ENCODE measurements at regions not wholly inside any gene's neighbourhood (a gene's known extent, or its start where the extent isn't known, plus 50 kb on each side); places are given as distances from the start of the nearest gene placed in this dataset.
A peak's percentile ranks its signal among the peaks of the same experiment; 100 is the strongest.

DNA sequence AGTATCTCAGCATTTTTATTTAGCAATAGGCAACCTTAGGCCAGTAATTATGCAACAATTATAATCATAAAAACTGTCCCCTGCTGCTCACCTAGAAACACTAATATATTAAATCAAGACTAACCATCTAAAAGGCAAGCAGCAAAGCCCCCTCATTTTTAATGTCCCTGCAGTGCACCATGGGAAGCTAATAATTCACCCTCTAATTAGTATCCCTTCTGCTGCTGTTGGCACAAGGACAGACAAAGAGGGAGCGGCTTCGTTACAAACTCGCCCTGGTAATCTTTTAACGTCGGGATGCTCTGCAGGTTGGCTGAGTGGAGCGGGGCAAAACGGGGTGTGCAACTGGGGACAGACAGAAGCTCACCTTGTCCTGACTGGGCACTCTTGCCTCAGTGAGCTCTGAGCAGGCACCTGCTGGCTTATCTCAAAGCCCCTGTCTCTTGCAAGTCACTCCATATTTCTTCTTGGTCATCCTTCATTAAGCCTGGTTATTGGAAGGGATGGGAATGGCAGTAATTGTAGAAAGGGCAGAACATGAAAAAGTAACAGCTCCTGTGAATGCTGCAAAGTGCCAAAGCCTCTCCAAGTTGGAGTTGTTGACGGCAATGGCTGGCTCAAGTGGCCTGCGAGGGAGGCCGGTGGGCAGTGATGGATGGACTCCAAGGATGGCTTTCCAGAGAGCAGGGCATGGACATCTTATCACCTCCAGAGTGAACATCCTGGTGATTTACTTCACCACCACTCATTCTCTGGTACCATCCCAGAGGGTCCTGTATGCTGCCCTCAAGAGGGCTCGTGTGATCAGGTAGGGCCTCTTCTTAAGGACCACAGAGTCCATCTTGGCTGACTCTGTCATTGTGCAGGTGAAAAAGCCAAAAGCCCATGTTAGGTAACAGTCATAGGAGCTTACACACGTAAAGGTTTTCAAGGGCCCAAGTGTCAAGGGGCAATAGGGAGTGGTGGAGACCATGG is 219.6 kb upstream of the N4BP1 start:
- ATAC-seq = no peak
- intact Hi-C loops (cut with micrococcal nuclease) = no loop called here

DNA sequence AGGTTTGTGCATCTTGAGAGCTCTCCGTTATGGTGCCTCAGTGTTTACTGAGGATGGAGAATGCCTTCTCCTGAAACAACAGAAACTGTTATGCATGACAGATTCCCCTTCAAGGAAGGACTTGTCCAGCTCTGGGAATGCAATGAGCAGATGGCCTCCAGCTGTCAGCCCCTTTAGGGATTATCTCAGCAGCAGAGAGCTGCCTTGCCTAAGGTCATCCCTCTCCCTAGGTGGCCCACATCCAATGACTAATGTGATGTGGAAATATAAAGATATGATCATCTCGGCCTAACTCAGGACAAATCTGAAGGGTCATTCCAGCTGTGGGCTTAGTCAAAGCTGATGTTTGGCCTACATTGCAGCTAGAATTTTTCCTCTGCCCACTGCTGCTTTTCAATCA is 214.3 kb upstream of the N4BP1 start:
- peak; percentile 45 for DNase-seq
- intact Hi-C loops (cut with micrococcal nuclease) = no loop called here
- peak; percentile 73 for ATAC-seq

More for the DNA sequence above, 219.6 kb upstream of the N4BP1 start:
- DNase-seq = no peak

- intact Hi-C loops (cut with micrococcal nuclease) = no loop called here
- ATAC-seq (no peak), DNase-seq (no peak)
Measured at GRCh38 chr16:48822431-48822830, 212.5 kb upstream of the N4BP1 start.

GRCh38 chr16:48820379-48820778 is 210.4 kb upstream of the N4BP1 start:
- no peak for ATAC-seq
- no peak for DNase-seq
- intact Hi-C loops (cut with micrococcal nuclease) = no loop called here

DNA sequence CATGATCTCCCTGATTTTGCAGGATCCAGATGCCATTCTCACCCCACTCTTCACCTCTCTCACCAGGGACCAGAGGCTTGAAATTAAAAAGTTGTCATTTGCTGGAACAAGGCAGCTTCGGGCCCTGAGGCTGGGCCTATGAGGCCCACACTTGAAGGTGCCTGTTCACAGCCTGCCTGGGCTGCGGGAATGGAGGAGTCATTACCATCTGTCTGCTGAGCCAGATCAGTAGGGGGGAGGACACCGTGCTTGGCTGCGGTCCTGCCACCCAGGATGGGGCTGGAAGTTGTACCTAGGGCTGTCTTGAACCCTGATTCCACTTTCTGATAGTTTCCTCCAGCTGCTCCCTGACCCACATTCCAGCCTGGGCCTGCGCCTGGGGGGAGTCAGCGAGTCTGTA is 208.3 kb upstream of the N4BP1 start:
- intact Hi-C loops (cut with micrococcal nuclease) = no loop called here
- no peak for DNase-seq
- ATAC-seq = no peak

GRCh38 chr16:48817032-48817431 is 207.1 kb upstream of the N4BP1 start:
- ATAC-seq (no peak), DNase-seq (no peak)
- intact Hi-C loops (cut with micrococcal nuclease) = no loop called here

DNA sequence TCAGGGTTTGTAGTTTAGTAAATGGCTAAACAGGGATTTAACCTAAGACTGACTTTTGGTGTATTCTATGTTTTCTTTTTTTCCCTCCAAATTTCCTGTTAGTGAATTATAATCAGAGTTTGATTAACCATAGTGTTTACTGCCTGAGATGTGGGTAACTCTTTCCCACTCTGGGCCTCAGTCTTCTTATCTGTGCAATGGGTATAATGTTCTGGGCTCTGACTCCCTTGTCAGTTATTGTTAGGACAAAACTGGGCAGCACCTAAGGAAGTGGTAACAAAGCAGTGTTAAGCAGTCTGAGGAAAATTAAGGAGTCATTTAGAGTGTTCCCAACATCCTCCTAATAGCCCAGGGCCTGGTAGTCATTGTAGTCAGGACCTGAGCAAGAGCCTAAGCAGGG is 206.4 kb upstream of the N4BP1 start:
- ATAC-seq (no peak), DNase-seq (no peak)
- intact Hi-C loops (cut with micrococcal nuclease) = no loop called here

DNA sequence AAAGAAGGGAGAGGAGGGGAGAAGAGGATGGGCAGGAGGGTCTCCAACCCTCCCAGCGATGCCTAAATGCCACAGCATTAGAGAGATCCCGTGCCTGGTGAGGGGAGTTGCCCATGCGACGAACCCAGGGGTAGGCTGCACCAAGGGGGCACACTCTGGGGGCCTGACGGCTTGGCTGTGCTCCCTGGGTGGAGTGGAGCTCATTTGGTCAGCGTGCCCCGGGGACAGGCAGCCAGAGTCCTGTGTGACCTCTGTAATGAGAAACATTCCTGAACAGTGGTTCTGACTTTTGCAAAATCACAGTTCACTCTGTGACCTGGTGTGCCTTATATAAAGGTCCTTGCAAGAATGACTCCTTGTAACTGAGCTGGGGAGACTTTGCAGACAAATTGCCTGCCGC is 205.0 kb upstream of the N4BP1 start:
- ATAC-seq (no peak), DNase-seq (no peak)
- intact Hi-C loops (cut with micrococcal nuclease) = no loop called here

DNA sequence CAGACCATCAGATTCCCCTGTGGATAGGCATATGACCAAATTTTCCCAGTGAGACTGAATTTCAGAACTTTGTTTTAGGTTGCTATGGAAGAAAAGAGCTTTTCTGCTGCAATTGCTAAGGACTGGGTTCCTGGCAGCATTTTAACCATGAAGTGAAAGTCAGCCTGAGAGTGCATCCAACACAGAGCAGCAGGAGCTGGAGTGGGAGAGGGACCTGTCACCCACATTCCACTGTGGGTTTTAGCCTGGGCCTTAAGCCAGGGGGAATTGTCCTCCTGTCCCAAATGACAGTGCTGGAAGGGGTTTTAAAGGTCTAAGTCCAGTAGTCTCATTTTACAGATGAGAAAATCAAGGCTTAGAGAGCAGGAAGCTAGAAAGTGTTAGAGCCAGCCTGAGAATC is 203.5 kb upstream of the N4BP1 start:
- no peak for ATAC-seq
- intact Hi-C loops (cut with micrococcal nuclease) = no loop called here

DNA sequence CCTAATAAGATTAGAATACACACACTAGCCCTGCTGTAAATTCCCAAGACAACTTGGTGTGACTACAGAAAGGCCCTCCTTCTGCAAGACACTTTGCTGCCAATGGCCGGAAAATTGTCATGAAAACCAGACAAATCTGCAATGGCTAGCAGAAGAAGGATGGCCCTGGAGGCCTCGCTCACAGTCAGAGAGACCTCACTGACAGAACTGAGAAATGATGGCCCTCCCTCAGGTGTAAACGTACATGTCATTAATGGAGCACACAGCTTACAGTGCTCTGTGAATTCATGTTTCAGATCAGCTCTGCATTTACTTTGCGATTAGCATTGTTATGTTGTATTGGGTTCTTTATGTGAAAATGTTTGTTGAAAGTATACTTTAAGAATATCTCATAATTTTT is 202.9 kb upstream of the N4BP1 start:
- ATAC-seq = no peak
- intact Hi-C loops (cut with micrococcal nuclease) = no loop called here

More for the DNA sequence above, 203.5 kb upstream of the N4BP1 start:
- DNase-seq = no peak

DNA sequence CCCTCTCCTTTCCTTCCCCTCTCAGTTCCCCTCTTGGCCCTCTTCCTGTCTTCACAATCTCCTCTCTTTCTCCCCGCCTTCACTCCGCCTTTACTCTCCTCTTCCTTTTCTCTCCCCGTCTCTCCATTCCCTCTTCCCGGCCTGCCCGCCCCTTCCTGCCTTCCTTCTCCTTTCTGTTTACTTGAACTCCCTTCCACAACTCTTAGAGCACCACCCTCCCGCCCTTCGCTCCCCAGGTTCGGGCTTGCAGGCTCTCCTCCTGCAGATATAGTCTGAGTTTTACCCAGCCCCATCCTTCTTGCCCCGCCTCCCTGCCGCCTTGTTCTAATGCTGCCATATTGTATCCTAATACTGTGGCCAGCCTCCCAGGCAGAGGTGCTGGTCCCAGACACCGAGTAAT is 201.5 kb upstream of the N4BP1 start:
- DNase-seq = no peak
- intact Hi-C loops (cut with micrococcal nuclease) = no loop called here
- no peak for ATAC-seq

More for the DNA sequence above, 202.9 kb upstream of the N4BP1 start:
- no peak for DNase-seq

GRCh38 chr16:48810803-48811453 is 200.9 kb upstream of the N4BP1 start:
- intact Hi-C loops (cut with micrococcal nuclease) = no loop called here
- ATAC-seq (no peak), DNase-seq (peak; percentile 25)

DNA sequence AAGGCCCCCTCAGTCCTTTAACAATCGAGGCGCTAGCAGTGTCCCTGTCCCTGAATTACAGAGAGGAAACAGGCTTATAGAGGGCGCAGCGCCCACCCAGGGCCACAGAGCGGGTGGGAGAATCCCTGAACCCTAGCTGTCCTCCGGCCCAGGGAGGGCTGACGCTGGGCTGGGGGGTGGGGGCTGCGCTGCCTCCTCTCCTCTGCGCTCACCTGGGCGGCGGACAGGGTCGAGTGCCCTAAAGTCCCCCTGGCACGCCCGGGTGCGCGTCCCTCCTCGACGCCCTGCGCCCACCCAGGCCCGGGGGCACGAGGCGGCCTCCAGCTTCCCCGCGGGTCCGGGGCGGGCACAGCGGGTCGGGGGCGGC is 200.4 kb upstream of the N4BP1 start:
- intact Hi-C loops (cut with micrococcal nuclease) = no loop called here
- DNase-seq (no peak), ATAC-seq (no peak)

- no peak for ATAC-seq
- DNase-seq = no peak
- intact Hi-C loops (cut with micrococcal nuclease) = no loop called here
Measured at GRCh38 chr16:48790151-48790550, 180.2 kb upstream of the N4BP1 start.

DNA sequence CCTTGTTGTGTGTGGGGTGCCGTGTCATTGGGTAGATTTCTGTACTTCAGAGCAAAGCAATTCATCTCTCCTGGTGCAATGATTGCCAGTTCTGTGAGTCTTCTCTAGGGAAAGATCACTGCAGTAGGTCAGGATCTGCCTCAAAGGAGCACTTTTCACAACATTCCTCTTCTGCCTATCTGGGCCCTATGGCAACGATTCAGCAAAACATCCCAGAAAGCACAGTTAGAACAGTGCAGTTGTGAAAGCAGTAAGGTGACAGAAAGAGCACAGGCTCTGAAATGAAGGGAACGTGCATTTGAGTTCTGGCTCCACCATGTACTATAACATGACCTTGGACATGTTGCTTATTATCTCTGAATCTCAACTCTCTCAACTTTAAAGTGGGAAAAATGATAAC is 178.5 kb upstream of the N4BP1 start:
- no peak for ATAC-seq
- no peak for DNase-seq
- intact Hi-C loops (cut with micrococcal nuclease) = no loop called here

- DNase-seq = no peak
- no peak for ATAC-seq
- intact Hi-C loops (cut with micrococcal nuclease) = no loop called here
Measured at GRCh38 chr16:48745541-48745940, 135.6 kb upstream of the N4BP1 start.

DNA sequence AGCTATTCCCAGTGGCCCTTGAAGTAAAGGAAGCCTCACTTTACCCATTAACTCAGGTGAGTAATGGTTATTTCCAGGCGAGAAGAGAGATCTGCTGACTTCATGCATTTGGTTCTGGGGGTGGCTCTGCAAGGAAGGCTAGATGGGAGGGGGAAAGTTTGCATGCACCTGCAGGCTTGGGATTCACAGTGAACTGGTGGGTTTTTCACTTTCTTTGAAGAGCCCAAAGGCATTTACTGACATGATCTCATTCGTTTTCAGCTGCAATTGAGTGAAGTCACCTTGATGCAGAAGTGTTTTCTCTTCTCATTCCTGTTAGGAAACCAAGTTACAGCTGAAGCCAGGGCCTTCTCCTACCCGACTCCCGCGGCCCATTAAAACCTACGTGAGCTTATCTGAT is 131.0 kb upstream of the N4BP1 start:
- no peak for ATAC-seq
- intact Hi-C loops (cut with micrococcal nuclease) = no loop called here
- no peak for DNase-seq

DNA sequence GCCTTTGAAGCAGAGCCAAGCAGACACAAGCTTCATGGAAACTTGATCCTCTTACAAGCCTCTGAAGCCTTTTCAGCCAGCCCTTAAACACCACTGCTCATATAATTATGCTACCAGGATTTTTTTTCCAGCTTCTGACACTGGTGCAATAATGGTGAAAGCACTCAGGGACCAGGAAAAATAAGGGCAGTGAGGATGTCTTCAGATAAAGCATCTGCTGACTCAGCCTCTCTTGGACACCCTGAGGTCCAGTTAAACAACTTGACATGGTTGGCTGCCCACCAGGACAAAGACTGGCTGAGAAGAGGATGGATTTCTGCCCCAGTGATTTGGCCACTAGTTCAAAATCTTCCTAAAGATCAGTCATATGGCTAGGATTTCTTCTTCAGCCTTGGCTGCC is 124.2 kb upstream of the N4BP1 start:
- no peak for ATAC-seq
- DNase-seq = no peak

GRCh38 chr16:48704710-48705109 is 94.7 kb upstream of the N4BP1 start:
- intact Hi-C loops (cut with micrococcal nuclease) = no loop called here
- ATAC-seq = no peak
- no peak for DNase-seq

More for the DNA sequence above, 124.2 kb upstream of the N4BP1 start:
- intact Hi-C loops (cut with micrococcal nuclease) = no loop called here

- ATAC-seq = peak; percentile 79
- peak; percentile 53 for DNase-seq
- intact Hi-C loops (cut with micrococcal nuclease) = loop anchor here (5.0 kb wide), 1 partner anchor 665 kb away; no protein-coding TSS in a partner anchor
Measured at GRCh38 chr16:48687421-48688038, 77.5 kb upstream of the N4BP1 start.

Data from left ventricle myocardium superior (tissue), 1 donor.